ENCODE measurements at regions not wholly inside any gene's neighbourhood (a gene's known extent, or its start where the extent isn't known, plus 50 kb on each side); places are given as distances from the start of the nearest gene placed in this dataset.

GRCh38 chr11:70544774-70545609 lies 146.7 kb downstream of the CTTN start:
- Histone ChIP-seq H3K9ac (ENCODE audit: insufficient read depth, low read depth, low read length) (no peak overlapping the region), H2AFZ (ENCODE audit: low read length) (no peak overlapping the region), H4K20me1 (ENCODE audit: insufficient read depth, low read length) (peaks cover 7% of the 10 kb centered on the region; the same call in 1 of the 2 replicates), H3K4me3 (replicated peaks in 1 of 3; ENCODE audit: insufficient read depth in 1 of 3, low read depth in 2 of 3, low read length in 3 of 3) (no peak overlapping the region), H3K4me2 (ENCODE audit: low read depth, low read length) (no peak overlapping the region), H3K9me3 (ENCODE audit: low read length) (no peaks in the 10 kb centered on the region), H3K4me1 (ENCODE audit: insufficient read depth, low read length) (no peaks in the 10 kb centered on the region), H3K27ac (ENCODE audit: extremely low read length, insufficient read depth, low read length) (no peak overlapping the region), H3K36me3 (replicated peaks in 1 of 2; ENCODE audit: control insufficient read depth in 1 of 2, insufficient read depth in 2 of 2, low read length in 2 of 2) (no peaks in the 10 kb centered on the region; a peak in 1 of 5 replicates), H3K27me3 (ENCODE audit: control insufficient read depth in 1 of 2, insufficient read depth in 2 of 2, low read length in 2 of 2) (no peaks in the 10 kb centered on the region), H3K79me2 (ENCODE audit: insufficient read depth, low read length) (no peaks in the 10 kb centered on the region)
- ATAC-seq, result no peak
- FAIRE-seq, result no peak
- no peak for DNase-seq (ENCODE audit: low spot score)
- no TSS peak for BruUV-seq (replicated peaks)
- 96% methylated on average over 20 of the region's 36 CpGs for WGBS (ENCODE audit: low lambda C conversion rate)
- POLR2A ChIA-PET, result no interaction called here
- peak; percentile 63 for TF ChIP-seq AGO2 (optimal IDR thresholded peaks at IDR 0.05; ENCODE audit: low read depth, low read length)
- TF ChIP-seq RNF219 (CRISPR knock-in tag; IDR thresholded peaks at IDR 0.05), result no peak
- TF ChIP-seq EED (CRISPR knock-in tag; IDR thresholded peaks at IDR 0.05), result no peak
- intact Hi-C loops (cut with micrococcal nuclease; ENCODE audit: unreplicated experiment), result no loop called here
- in situ Hi-C loops (cut with HindIII; ENCODE audit: extremely low pct_ligation_motif_present, low pct_unique_long_range_greater_than_20kb), result no loop called here
- CTCF ChIA-PET (ENCODE audit: low intra/inter-chr PET ratio, low total read pairs), result no interaction called here

- ChIA-PET CTCF (ENCODE audit: low intra/inter-chr PET ratio, low total read pairs) (no interaction called here), POLR2A (no interaction called here)
- in situ Hi-C loops (cut with HindIII; ENCODE audit: extremely low pct_ligation_motif_present, low pct_unique_long_range_greater_than_20kb), result no loop called here
- peaks cover 7% of the 10 kb centered on the region; the same call in 1 of the 2 replicates for H4K20me1 ChIP-seq (ENCODE audit: insufficient read depth, low read length)
- no peaks in the 10 kb centered on the region for H3K79me2 ChIP-seq (ENCODE audit: insufficient read depth, low read length)
- H3K36me3 ChIP-seq (replicated peaks in 1 of 2; ENCODE audit: control insufficient read depth in 1 of 2, insufficient read depth in 2 of 2, low read length in 2 of 2), result no peaks in the 10 kb centered on the region; a peak in 1 of 5 replicates
- intact Hi-C loops (cut with micrococcal nuclease; ENCODE audit: unreplicated experiment), result no loop called here
- TF ChIP-seq ZNF75D (CRISPR knock-in tag; IDR thresholded peaks at IDR 0.05; ENCODE audit: borderline replicate concordance) (no peak), TAF1 (CRISPR knock-in tag; IDR thresholded peaks at IDR 0.05) (no peak), JDP2 (CRISPR knock-in tag; IDR thresholded peaks at IDR 0.05; ENCODE audit: borderline replicate concordance) (no peak), ZNF747 (CRISPR knock-in tag; IDR thresholded peaks at IDR 0.05; ENCODE audit: borderline replicate concordance) (no peak), ZNF530 (CRISPR knock-in tag; IDR thresholded peaks at IDR 0.05; ENCODE audit: low read depth) (no peak), ZFP36L1 (CRISPR knock-in tag; IDR thresholded peaks at IDR 0.05) (no peak), SRSF9 (IDR thresholded peaks at IDR 0.05; ENCODE audit: borderline replicate concordance, insufficient read depth, low read depth, low read length, poor library complexity, severe bottlenecking) (no peak), ZNF570 (CRISPR knock-in tag; IDR thresholded peaks at IDR 0.05; ENCODE audit: borderline replicate concordance) (no peak), CAMTA2 (CRISPR knock-in tag; IDR thresholded peaks at IDR 0.05; ENCODE audit: borderline replicate concordance) (no peak)
- no peak overlapping the region for H2AFZ ChIP-seq (ENCODE audit: low read length)
- FAIRE-seq, result no peak
- ATAC-seq, result no peak
- no peak overlapping the region for H3K27ac ChIP-seq (ENCODE audit: extremely low read length, insufficient read depth, low read length)
- H3K4me1 ChIP-seq (ENCODE audit: insufficient read depth, low read length), result no peaks in the 10 kb centered on the region
- no peak overlapping the region for H3K4me3 ChIP-seq (replicated peaks in 1 of 3; ENCODE audit: insufficient read depth in 1 of 3, low read depth in 2 of 3, low read length in 3 of 3)
- WGBS (ENCODE audit: low lambda C conversion rate), result 91% methylated on average over 4 of the region's 5 CpGs
- H3K9ac ChIP-seq (ENCODE audit: insufficient read depth, low read depth, low read length), result no peak overlapping the region
- H3K4me2 ChIP-seq (ENCODE audit: low read depth, low read length), result no peak overlapping the region
- H3K27me3 ChIP-seq (ENCODE audit: control insufficient read depth in 1 of 2, insufficient read depth in 2 of 2, low read length in 2 of 2), result no peaks in the 10 kb centered on the region
- BruUV-seq (replicated peaks), result no TSS peak
- H3K9me3 ChIP-seq (ENCODE audit: low read length), result no peaks in the 10 kb centered on the region
- DNase-seq (ENCODE audit: low spot score), result no peak
Measured at GRCh38 chr11:70545610-70545912, 147.2 kb downstream of the CTTN start.
